ENCODE measurements at regions not wholly inside any gene's neighbourhood (a gene's known extent, or its start where the extent isn't known, plus 50 kb on each side); places are given as distances from the start of the nearest gene placed in this dataset.

GRCh38 chr13:99124794-99125316 is 75.8 kb upstream of the UBAC2 start:
- intact Hi-C loops (cut with micrococcal nuclease): no loop called here
- 60% methylated on average over 1 of the region's 9 CpGs; no CpG with 5 or more reads in 1 of the 2 experiments for WGBS, 2 experiments (ENCODE audit: extremely low coverage in 2 of 2, insufficient read length in 1 of 2)
- Histone ChIP-seq H3K9me3 (ENCODE audit: control insufficient read depth, insufficient read depth, low read length) (no peaks in the 10 kb centered on the region), H3K4me3 (ENCODE audit: insufficient read depth, low read depth, low read length) (no peak overlapping the region), H3K23ac (ENCODE audit: low read depth, low read length) (no peak overlapping the region), H3K4me1 (ENCODE audit: control insufficient read depth, insufficient read depth, low read length) (peaks cover 5% of the 10 kb centered on the region; the same call in 1 of the 2 replicates), H2AK9ac (replicated peaks; ENCODE audit: low read depth, low read length, poor library complexity) (no peak overlapping the region), H3K27me3 (ENCODE audit: control insufficient read depth, insufficient read depth, low read length) (peaks cover 2% of the 10 kb centered on the region; the same call in 1 of the 2 replicates), H3K27ac (ENCODE audit: insufficient read depth, low read length) (no peak overlapping the region), H3K14ac (replicated peaks; ENCODE audit: low read depth, low read length) (peak overlapping the region; percentile 29; the same call in 1 of the 2 replicates), H2AFZ (replicated peaks; ENCODE audit: low read length, poor library complexity) (no peak overlapping the region), H4K5ac (ENCODE audit: low read depth, low read length) (no peak overlapping the region), H3K18ac (ENCODE audit: low read depth, low read length) (no peak overlapping the region), H3K9ac (ENCODE audit: low read depth, low read length) (no peak overlapping the region), H3K4me2 (ENCODE audit: low read depth, low read length) (peak overlapping the region; percentile 24; the same call in 1 of the 2 replicates), H3K79me1 (ENCODE audit: low read depth in 1 of 2, low read length in 2 of 2) (no peaks in the 10 kb centered on the region), H2BK5ac (ENCODE audit: low read depth, low read length, poor library complexity, severe bottlenecking) (no peak overlapping the region), H4K8ac (ENCODE audit: low read depth in 2 of 2, low read length in 2 of 2) (no peak overlapping the region), H3K9me1 (ENCODE audit: insufficient read depth, low read length) (no peaks in the 10 kb centered on the region), H2BK120ac (ENCODE audit: low read depth, low read length) (peak overlapping the region; percentile 42; the same call in 1 of the 2 replicates), H3K56ac (ENCODE audit: extremely low read depth, insufficient read depth, low read length) (0 out of 2 replicates have a peak overlapping the region, but pooled peaks have one; percentile 10), H2AK5ac (ENCODE audit: low read depth, low read length) (no peak overlapping the region), H4K91ac (ENCODE audit: insufficient read depth, low read depth, low read length) (no peak overlapping the region), H2BK15ac (ENCODE audit: low read depth, low read length) (no peak overlapping the region), H2BK20ac (ENCODE audit: low read depth, low read length) (peak overlapping the region; percentile 20; the same call in 1 of the 2 replicates), H3K4ac (ENCODE audit: low read depth, low read length) (no peak overlapping the region), H4K20me1 (ENCODE audit: insufficient read depth, low read length) (no peaks in the 10 kb centered on the region), H3K36me3 (ENCODE audit: control insufficient read depth, insufficient read depth, low read length) (no peaks in the 10 kb centered on the region)
- ChIA-PET POLR2A (ENCODE audit: unreplicated experiment) (no interaction called here), CTCF (interaction anchor here (0.6 to 0.7 kb wide), 2 partner anchors 26 to 1125 kb away, joined by 3 to 7 read pairs; no protein-coding TSS in a partner anchor)
- in situ Hi-C loops (cut with MboI; ENCODE audit: low sequenced_read_pairs): no loop called here
- dilution Hi-C loops (cut with HindIII; ENCODE audit: low sequenced_read_pairs, unreplicated experiment): no loop called here
- peak; percentile 48; the same call in 1 of the 2 replicates for TF ChIP-seq FOS (IDR thresholded peaks at IDR 0.05; ENCODE audit: low read depth, low read length)
- no peak for TF ChIP-seq RFX5 (IDR thresholded peaks at IDR 0.05; ENCODE audit: low read depth, low read length)
- peak; percentile 45 for DNase-seq
- no TSS peak for BruUV-seq (replicated peaks)
- peak; percentile 48 for ATAC-seq (ENCODE audit: low read depth)
